ENCODE measurements at regions not wholly inside any gene's neighbourhood (a gene's known extent, or its start where the extent isn't known, plus 50 kb on each side); places are given as distances from the start of the nearest gene placed in this dataset.
A peak's percentile ranks its signal among the peaks of the same experiment; 100 is the strongest.

DNA sequence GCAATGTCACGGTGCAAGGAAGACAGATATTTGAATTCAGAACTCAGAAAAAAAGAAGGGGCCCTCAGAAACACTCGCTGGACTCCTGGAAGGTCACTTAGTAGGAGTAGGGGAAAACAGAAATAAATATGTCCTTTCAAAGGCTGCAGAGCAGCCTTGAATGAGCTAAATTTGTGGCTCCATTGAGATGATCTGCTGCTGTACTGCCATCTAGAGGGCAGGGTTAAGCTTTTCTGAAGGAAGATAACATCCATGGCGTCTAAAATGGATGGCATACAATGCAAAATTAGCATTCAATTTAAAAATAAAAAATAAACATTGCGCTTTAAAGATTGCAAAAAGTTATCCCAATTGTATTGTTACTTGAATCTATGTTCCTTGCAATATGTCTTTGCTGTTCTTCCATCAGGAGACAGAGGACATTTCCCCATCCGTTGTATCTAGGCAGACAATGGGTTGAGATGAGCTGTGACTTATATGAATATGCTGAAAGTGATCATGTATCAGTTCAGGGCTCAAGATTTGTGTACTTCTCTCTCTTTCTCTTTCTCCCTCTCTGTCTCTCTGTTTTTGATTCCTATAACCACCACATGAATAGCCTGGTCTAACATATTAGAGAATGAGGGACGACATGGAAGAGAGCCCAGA is 642.2 kb downstream of the SH2D4B start:
- no peaks in the 10 kb centered on the region for H3K27me3 ChIP-seq (ENCODE audit: insufficient read depth, poor library complexity, severe bottlenecking)
- H3K4me3 ChIP-seq (replicated peaks; ENCODE audit: insufficient read depth, low read length): no peak overlapping the region
- TF ChIP-seq, protein P1, sequence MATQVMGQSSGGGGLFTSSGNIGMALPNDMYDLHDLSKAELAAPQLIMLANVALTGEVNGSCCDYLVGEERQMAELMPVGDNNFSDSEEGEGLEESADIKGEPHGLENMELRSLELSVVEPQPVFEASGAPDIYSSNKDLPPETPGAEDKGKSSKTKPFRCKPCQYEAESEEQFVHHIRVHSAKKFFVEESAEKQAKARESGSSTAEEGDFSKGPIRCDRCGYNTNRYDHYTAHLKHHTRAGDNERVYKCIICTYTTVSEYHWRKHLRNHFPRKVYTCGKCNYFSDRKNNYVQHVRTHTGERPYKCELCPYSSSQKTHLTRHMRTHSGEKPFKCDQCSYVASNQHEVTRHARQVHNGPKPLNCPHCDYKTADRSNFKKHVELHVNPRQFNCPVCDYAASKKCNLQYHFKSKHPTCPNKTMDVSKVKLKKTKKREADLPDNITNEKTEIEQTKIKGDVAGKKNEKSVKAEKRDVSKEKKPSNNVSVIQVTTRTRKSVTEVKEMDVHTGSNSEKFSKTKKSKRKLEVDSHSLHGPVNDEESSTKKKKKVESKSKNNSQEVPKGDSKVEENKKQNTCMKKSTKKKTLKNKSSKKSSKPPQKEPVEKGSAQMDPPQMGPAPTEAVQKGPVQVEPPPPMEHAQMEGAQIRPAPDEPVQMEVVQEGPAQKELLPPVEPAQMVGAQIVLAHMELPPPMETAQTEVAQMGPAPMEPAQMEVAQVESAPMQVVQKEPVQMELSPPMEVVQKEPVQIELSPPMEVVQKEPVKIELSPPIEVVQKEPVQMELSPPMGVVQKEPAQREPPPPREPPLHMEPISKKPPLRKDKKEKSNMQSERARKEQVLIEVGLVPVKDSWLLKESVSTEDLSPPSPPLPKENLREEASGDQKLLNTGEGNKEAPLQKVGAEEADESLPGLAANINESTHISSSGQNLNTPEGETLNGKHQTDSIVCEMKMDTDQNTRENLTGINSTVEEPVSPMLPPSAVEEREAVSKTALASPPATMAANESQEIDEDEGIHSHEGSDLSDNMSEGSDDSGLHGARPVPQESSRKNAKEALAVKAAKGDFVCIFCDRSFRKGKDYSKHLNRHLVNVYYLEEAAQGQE (IDR thresholded peaks at IDR 0.05; ENCODE audit: insufficient replicate concordance, low read depth): no peak
- TF ChIP-seq POLR2AphosphoS5 (IDR thresholded peaks at IDR 0.05; ENCODE audit: low read depth) (no peak), SPI1 (IDR thresholded peaks at IDR 0.05; ENCODE audit: borderline replicate concordance, low read depth) (no peak), GABPA (IDR thresholded peaks at IDR 0.05; ENCODE audit: low read depth) (no peak)
- TF ChIP-seq, protein P2, sequence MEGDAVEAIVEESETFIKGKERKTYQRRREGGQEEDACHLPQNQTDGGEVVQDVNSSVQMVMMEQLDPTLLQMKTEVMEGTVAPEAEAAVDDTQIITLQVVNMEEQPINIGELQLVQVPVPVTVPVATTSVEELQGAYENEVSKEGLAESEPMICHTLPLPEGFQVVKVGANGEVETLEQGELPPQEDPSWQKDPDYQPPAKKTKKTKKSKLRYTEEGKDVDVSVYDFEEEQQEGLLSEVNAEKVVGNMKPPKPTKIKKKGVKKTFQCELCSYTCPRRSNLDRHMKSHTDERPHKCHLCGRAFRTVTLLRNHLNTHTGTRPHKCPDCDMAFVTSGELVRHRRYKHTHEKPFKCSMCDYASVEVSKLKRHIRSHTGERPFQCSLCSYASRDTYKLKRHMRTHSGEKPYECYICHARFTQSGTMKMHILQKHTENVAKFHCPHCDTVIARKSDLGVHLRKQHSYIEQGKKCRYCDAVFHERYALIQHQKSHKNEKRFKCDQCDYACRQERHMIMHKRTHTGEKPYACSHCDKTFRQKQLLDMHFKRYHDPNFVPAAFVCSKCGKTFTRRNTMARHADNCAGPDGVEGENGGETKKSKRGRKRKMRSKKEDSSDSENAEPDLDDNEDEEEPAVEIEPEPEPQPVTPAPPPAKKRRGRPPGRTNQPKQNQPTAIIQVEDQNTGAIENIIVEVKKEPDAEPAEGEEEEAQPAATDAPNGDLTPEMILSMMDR (IDR thresholded peaks at IDR 0.05; ENCODE audit: insufficient read depth, low read length): peak; percentile 35
- no peak overlapping the region for H3K27ac ChIP-seq (replicated peaks)
- DNase-seq (ENCODE audit: low read depth in 1 of 2, low spot score in 1 of 2): peak in 1 of 2 experiments; percentile 37

DNA sequence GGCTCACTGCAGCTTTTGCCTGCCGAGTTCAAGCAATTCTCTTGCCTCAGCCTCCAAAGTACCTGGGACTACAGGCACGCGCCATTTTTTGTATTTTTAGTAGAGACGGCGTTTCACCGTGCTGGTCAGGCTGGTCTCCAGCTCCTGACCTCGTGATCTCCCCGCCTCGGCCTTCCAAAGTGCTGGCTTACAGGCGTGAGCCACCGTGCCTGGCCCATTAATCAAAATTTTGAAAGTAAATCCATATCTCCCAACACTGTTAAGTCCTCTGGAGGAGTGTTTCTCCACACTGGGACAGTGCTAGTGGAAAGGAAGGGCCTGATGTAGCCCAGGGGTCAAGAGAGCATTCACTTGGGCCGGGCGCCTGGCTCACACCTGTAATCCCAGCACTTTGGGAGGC is 644.6 kb downstream of the SH2D4B start:
- Histone ChIP-seq H3K27ac (replicated peaks) (no peak overlapping the region), H3K27me3 (ENCODE audit: insufficient read depth, poor library complexity, severe bottlenecking) (no peaks in the 10 kb centered on the region), H3K4me3 (replicated peaks; ENCODE audit: insufficient read depth, low read length) (no peak overlapping the region)
- no peak for DNase-seq (ENCODE audit: low read depth in 1 of 2, low spot score in 1 of 2)
- TF ChIP-seq, protein P2 (IDR thresholded peaks at IDR 0.05; ENCODE audit: insufficient read depth, low read length): no peak
- TF ChIP-seq, protein P1 (IDR thresholded peaks at IDR 0.05; ENCODE audit: insufficient replicate concordance, low read depth): no peak
- TF ChIP-seq POLR2AphosphoS5 (IDR thresholded peaks at IDR 0.05; ENCODE audit: low read depth) (no peak), SPI1 (IDR thresholded peaks at IDR 0.05; ENCODE audit: borderline replicate concordance, low read depth) (no peak), GABPA (IDR thresholded peaks at IDR 0.05; ENCODE audit: low read depth) (no peak)

DNA sequence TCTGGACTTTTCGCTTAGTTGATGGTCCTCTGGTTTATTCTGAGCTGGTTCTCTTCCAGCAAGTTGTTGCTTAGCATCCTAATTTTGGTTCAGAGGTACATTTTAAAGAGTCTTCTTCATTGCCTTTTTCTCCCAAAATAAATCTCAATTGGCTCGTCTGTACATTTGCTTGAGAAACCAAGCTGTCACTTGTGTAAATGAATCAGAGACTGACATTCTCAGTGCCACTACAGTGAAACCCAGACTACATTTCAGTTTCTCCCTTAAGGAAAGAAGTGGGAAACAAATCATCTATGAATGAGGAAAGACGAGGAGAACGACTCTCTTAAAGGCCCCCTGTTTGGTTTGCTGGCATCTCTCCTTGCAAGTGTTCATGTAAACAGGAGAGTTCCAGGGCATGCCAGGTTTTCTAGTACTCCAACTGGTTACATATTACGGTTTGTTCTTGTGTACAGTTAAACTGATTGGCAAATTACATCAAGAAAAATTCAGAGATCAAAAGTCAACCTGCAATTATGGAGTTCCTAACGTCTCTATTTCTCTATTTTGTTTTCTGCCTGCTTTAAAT is 654.6 kb downstream of the SH2D4B start:
- no peak overlapping the region for H3K4me3 ChIP-seq (replicated peaks; ENCODE audit: insufficient read depth, low read length)
- no peak for DNase-seq (ENCODE audit: low read depth in 1 of 2, low spot score in 1 of 2)
- H3K27ac ChIP-seq (replicated peaks): no peak overlapping the region
- H3K27me3 ChIP-seq (ENCODE audit: insufficient read depth, poor library complexity, severe bottlenecking): no peaks in the 10 kb centered on the region
- TF ChIP-seq GABPA (IDR thresholded peaks at IDR 0.05; ENCODE audit: low read depth): no peak
- TF ChIP-seq, protein P2 (IDR thresholded peaks at IDR 0.05; ENCODE audit: insufficient read depth, low read length): no peak
- no peak for TF ChIP-seq SPI1 (IDR thresholded peaks at IDR 0.05; ENCODE audit: borderline replicate concordance, low read depth)
- no peak for TF ChIP-seq POLR2AphosphoS5 (IDR thresholded peaks at IDR 0.05; ENCODE audit: low read depth)
- TF ChIP-seq, protein P1 (IDR thresholded peaks at IDR 0.05; ENCODE audit: insufficient replicate concordance, low read depth): no peak

Data from HL-60 (cell line).